SK-N-SH (cell line): ENCODE measurements at regions not wholly inside any gene's neighbourhood (a gene's known extent, or its start where the extent isn't known, plus 50 kb on each side); places are given as distances from the start of the nearest gene placed in this dataset.

ENCODE experiments used
- CTCF ChIP-seq: fragments of 200-600 bp; sonication (generic); IDR thresholded peaks from 2 replicates; pipeline ENCODE4 v1.6.1; 2017; ENCODE audit warnings: antibody characterized with exemption, mild to moderate bottlenecking, moderate library complexity
- FOSL2 ChIP-seq: IDR thresholded peaks from 2 replicates; pipeline ENCODE4 v1.4.0; 2012; ENCODE audit warnings: low read depth, mild to moderate bottlenecking, moderate library complexity, borderline replicate concordance
- JUND ChIP-seq: IDR thresholded peaks from 2 replicates; pipeline ENCODE4 v1.4.0; 2012
- POLR2AphosphoS5 ChIP-seq: IDR thresholded peaks from 2 replicates; pipeline ENCODE4 v1.6.1; 2012; ENCODE audit warnings: low read depth, low read length
- REST ChIP-seq: IDR thresholded peaks from 2 replicates; pipeline ENCODE4 v1.6.1; 2012; ENCODE audit warnings: mild to moderate bottlenecking, low read depth, low read length, moderate library complexity
- RFX5 ChIP-seq: IDR thresholded peaks from 2 replicates; pipeline ENCODE4 v1.6.1; 2012; ENCODE audit warnings: mild to moderate bottlenecking, improper control_type of control experiment, low read length
- TAF1 ChIP-seq: IDR thresholded peaks from 2 replicates; pipeline ENCODE4 v1.6.1; 2012; ENCODE audit warnings: low read depth, mild to moderate bottlenecking, low read length, moderate library complexity, borderline replicate concordance
- TEAD4 ChIP-seq: IDR thresholded peaks from 2 replicates; pipeline ENCODE4 v1.4.0; 2012; ENCODE audit warnings: mild to moderate bottlenecking, borderline replicate concordance; ENCODE audit not compliant: insufficient read depth

GRCh38 chr1:4101459-4102161, 201.5 kb upstream of the C1orf174 start:
- TF ChIP-seq RFX5: no peak
- no peak for TF ChIP-seq CTCF
- no peak for TF ChIP-seq TAF1
- no peak for TF ChIP-seq POLR2AphosphoS5
- no peak for TF ChIP-seq TEAD4
- no peak for TF ChIP-seq REST
- no peak for TF ChIP-seq FOSL2
- TF ChIP-seq JUND: no peak
